Colonic mucosa (tissue), 4 donors: ENCODE measurements at regions not wholly inside any gene's neighbourhood (a gene's known extent, or its start where the extent isn't known, plus 50 kb on each side); places are given as distances from the start of the nearest gene placed in this dataset.

Source experiments
- DNase-seq: peaks from one replicate; pipeline ENCODE4 v3.0.0-alpha.2; 2020
- H3K27ac ChIP-seq: fragments of 200-600 bp; one replicate; pipeline ENCODE4 v1.8.0; 2021
- H3K27me3 ChIP-seq: fragments of 200-600 bp; one replicate; pipeline ENCODE4 v1.8.0; 2021
- H3K36me3 ChIP-seq: fragments of 200-600 bp; one replicate; pipeline ENCODE4 v1.8.0; 2021
- H3K4me1 ChIP-seq: fragments of 200-600 bp; one replicate; pipeline ENCODE4 v1.8.0; 2021; ENCODE audit warnings: mild to moderate bottlenecking
- H3K4me3 ChIP-seq: fragments of 200-600 bp; one replicate; pipeline ENCODE4 v1.8.0; 2021
- H3K9ac ChIP-seq, 2 donors: one replicate each; pipeline ENCODE4 v1.7.0; 2013; ENCODE audit warnings: control low read depth in 2 of 2, low read depth in 2 of 2, low read length in 2 of 2
- H3K9me3 ChIP-seq: fragments of 200-600 bp; one replicate; pipeline ENCODE4 v1.8.0; 2021
- intact Hi-C: fragments of 100-400 bp; cut with DNase I; formaldehyde crosslinking; loops from one replicate; pipeline ENCODE4 v1.14.1; 2022
- TF ChIP-seq, protein P1 (sequence below): fragments of 200-600 bp; IDR thresholded peaks from one replicate; pipeline ENCODE4 v1.8.0; 2022; ENCODE audit warnings: antibody characterized with exemption, mild to moderate bottlenecking
- donor health status: healthy.
- donor health status: DM: no; HTN: no; CAD: no.
- donor health status: DM: no; HTN: no; CAD: no.

DNA sequence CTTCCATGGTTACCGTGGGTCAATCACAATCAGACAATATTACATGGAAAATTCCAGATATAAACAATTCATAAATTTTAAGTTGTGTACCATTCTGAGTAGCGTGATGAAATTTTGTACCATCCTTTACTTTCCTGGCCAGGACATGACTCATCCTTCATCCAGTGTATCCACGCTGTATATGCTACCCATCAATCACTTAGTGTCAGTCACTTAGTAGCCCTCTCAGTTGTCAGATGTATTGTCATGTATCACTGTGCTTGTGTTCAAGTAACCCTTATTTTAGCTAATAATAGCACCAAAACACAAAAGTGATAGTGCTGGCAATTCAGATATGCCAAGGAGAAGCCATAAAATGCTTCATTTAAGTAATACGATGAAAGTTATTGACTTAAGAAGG is 282.6 kb downstream of the CPS1 start:
- Histone ChIP-seq H3K27me3 (no peaks in the 10 kb centered on the region), H3K36me3 (no peaks in the 10 kb centered on the region), H3K4me1 (no peaks in the 10 kb centered on the region), H3K4me3 (no peak overlapping the region), H3K9ac (no peak overlapping the region), H3K9me3 (no peaks in the 10 kb centered on the region), H3K27ac (no peak overlapping the region)
- DNase-seq = no peak
- TF ChIP-seq, protein P1, sequence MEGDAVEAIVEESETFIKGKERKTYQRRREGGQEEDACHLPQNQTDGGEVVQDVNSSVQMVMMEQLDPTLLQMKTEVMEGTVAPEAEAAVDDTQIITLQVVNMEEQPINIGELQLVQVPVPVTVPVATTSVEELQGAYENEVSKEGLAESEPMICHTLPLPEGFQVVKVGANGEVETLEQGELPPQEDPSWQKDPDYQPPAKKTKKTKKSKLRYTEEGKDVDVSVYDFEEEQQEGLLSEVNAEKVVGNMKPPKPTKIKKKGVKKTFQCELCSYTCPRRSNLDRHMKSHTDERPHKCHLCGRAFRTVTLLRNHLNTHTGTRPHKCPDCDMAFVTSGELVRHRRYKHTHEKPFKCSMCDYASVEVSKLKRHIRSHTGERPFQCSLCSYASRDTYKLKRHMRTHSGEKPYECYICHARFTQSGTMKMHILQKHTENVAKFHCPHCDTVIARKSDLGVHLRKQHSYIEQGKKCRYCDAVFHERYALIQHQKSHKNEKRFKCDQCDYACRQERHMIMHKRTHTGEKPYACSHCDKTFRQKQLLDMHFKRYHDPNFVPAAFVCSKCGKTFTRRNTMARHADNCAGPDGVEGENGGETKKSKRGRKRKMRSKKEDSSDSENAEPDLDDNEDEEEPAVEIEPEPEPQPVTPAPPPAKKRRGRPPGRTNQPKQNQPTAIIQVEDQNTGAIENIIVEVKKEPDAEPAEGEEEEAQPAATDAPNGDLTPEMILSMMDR = no peak
- intact Hi-C loops = no loop called here

DNA sequence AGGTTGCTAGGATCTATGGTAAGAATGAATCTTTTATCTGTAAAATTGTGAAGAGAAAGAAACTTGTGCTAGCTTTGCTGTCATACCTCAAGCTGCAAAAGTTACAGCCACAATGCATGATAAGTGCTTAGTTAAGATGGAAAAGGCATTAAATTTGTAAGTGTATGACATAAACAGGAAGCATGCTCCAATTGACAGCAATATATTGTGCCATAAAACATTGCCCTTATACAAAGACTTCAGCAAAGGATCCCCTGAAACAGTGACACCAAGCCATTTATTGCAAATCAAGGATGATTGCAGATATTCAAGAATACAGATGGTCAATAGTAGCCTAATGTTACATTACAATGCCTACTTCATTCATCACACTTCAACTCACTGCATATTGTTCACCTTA is 283.1 kb downstream of the CPS1 start:
- H3K27ac ChIP-seq = no peak overlapping the region
- H3K4me3 ChIP-seq = no peak overlapping the region
- intact Hi-C loops = no loop called here
- no peaks in the 10 kb centered on the region for H3K9me3 ChIP-seq
- no peaks in the 10 kb centered on the region for H3K4me1 ChIP-seq
- no peak overlapping the region for H3K9ac ChIP-seq
- TF ChIP-seq, protein P1 = no peak
- no peaks in the 10 kb centered on the region for H3K36me3 ChIP-seq
- DNase-seq = no peak
- H3K27me3 ChIP-seq = no peaks in the 10 kb centered on the region

DNA sequence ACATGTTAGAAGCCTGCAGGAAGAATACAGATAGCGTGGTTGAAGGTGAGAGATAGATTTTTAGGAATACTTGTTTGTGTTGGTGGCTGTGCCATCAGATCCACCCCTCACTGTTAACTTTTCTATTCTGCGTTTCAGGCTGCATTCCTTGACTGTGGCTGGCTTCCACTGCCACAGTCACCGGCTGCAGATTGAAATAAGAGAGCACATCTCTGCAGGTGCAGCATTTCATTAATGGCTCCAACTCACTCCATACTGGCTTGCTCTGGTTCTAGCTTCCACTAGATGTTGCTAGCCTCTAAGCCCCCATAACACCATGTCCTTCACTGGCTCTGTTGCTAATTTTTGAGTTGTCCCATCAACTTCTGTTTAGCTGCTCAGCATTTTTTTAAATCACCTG is 286.5 kb downstream of the CPS1 start:
- no peak for DNase-seq
- H3K36me3 ChIP-seq = no peaks in the 10 kb centered on the region
- H3K9ac ChIP-seq = no peak overlapping the region
- no peaks in the 10 kb centered on the region for H3K27me3 ChIP-seq
- H3K27ac ChIP-seq = no peak overlapping the region
- H3K4me1 ChIP-seq = no peaks in the 10 kb centered on the region
- no peaks in the 10 kb centered on the region for H3K9me3 ChIP-seq
- TF ChIP-seq, protein P1 = no peak
- intact Hi-C loops = no loop called here
- no peak overlapping the region for H3K4me3 ChIP-seq

DNA sequence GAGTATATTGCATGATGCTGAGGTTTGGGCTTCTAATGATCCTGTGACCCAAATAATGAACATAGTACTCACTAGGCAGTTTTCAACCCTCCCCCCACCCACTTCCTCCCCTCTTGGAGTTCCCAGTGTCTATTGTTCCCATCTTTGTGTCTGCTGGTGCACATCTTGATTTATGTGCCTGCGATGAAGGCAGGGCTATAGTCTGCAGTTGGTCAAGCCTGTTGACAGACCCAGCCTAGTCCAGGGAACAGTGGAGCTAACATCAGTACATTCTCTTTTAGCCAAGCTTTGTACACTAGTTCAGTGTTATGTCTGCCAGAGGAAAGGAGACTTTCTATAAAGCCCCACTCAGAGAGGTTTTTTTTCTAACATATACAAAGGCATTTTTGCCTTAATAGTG is 287.6 kb downstream of the CPS1 start:
- H3K27ac ChIP-seq = no peak overlapping the region
- H3K27me3 ChIP-seq = no peaks in the 10 kb centered on the region
- intact Hi-C loops = no loop called here
- H3K4me1 ChIP-seq = no peaks in the 10 kb centered on the region
- H3K9ac ChIP-seq = no peak overlapping the region
- no peak overlapping the region for H3K4me3 ChIP-seq
- no peaks in the 10 kb centered on the region for H3K9me3 ChIP-seq
- TF ChIP-seq, protein P1 = no peak
- no peaks in the 10 kb centered on the region for H3K36me3 ChIP-seq
- DNase-seq = no peak

DNA sequence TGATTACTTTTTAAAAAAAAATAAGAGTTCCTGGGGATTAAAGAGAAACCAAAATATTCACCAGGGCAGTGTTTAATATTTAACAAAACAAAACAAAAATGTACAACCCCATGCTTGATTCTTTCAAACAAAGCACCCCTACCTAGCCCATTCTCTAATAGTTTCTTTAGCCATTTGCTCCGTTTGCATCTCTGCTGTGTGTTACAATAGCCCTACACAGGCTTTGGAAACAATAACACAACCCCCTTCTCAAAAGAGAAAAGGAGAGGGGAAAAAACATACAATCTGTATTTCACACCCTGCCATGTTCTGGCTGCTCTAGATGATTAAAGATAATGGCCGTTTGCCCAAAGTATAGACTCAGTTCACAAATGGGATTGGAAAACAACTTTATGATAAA is 302.9 kb downstream of the CPS1 start:
- Histone ChIP-seq H3K9me3 (no peaks in the 10 kb centered on the region), H3K4me3 (no peak overlapping the region), H3K4me1 (no peaks in the 10 kb centered on the region), H3K9ac (no peak overlapping the region), H3K36me3 (no peaks in the 10 kb centered on the region), H3K27me3 (no peaks in the 10 kb centered on the region), H3K27ac (no peak overlapping the region)
- intact Hi-C loops = no loop called here
- no peak for DNase-seq
- TF ChIP-seq, protein P1 = no peak

DNA sequence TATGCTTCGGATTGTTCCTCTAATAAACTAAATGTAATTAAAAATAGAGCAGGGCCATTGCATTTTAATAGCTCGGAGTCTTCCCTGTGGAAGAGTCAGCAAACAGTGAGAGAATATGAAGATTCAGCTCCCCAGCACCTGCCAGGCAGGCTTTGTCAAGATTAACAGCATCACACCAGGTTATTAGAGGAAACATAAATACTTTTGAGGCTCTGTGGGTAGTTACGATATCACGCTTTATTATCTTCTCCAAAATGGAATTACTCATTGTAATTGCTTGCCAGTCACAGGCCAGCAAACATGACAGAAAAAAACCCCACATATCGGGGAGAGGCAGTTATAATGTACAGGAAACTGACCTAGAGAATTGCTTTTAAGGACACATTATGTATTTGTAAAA is 303.9 kb downstream of the CPS1 start:
- H3K9ac ChIP-seq = no peak overlapping the region
- TF ChIP-seq, protein P1 = no peak
- no peak for DNase-seq
- H3K27ac ChIP-seq = no peak overlapping the region
- no peaks in the 10 kb centered on the region for H3K27me3 ChIP-seq
- no peaks in the 10 kb centered on the region for H3K4me1 ChIP-seq
- intact Hi-C loops = no loop called here
- H3K9me3 ChIP-seq = no peaks in the 10 kb centered on the region
- H3K36me3 ChIP-seq = no peaks in the 10 kb centered on the region
- no peak overlapping the region for H3K4me3 ChIP-seq
